Breast epithelium (tissue), 4 donors: ENCODE measurements at regions not wholly inside any gene's neighbourhood (a gene's known extent, or its start where the extent isn't known, plus 50 kb on each side); places are given as distances from the start of the nearest gene placed in this dataset.

ENCODE experiments used
- DNase-seq, 2 donors: peaks; one replicate each; pipeline ENCODE4 v3.0.0-alpha.2; 2019; ENCODE audit warnings: low spot score in 2 of 2
- H3K27ac ChIP-seq, 2 donors: fragments of 200-600 bp; sonication (generic) in 1 of 2; one replicate each; pipeline ENCODE4 v1.5.1; 2016 to 2019; ENCODE audit warnings: mild to moderate bottlenecking in 1 of 2
- H3K27me3 ChIP-seq, 2 donors: fragments of 200-600 bp; sonication (generic) in 1 of 2; one replicate each; pipeline versions ENCODE4 v1.5.1 to v1.6.0; 2017 to 2019; ENCODE audit warnings: control low read depth in 1 of 2, mild to moderate bottlenecking in 1 of 2
- H3K36me3 ChIP-seq: fragments of 200-600 bp; one replicate; pipeline ENCODE4 v1.5.1; 2019
- H3K4me1 ChIP-seq, 2 donors: fragments of 200-600 bp; sonication (generic); one replicate each; pipeline ENCODE4 v1.5.1; 2016 to 2019; ENCODE audit warnings: control low read depth in 1 of 2
- H3K4me3 ChIP-seq, 3 donors: fragments of 200-600 bp; sonication (generic); 1 replicate in 2 of 3; 2 replicates in 1 of 3; pipeline ENCODE4 v1.5.1; 2016 to 2019; ENCODE audit warnings: mild to moderate bottlenecking in 3 of 3, moderate library complexity in 2 of 3
- H3K9me3 ChIP-seq, 2 donors: fragments of 200-600 bp; sonication (generic) in 1 of 2; one replicate each; pipeline ENCODE4 v1.5.1; 2016 to 2019; ENCODE audit warnings: control low read depth in 1 of 2
- CTCF ChIP-seq, 3 donors: fragments of 450-650 bp; IDR thresholded peaks; one replicate each; pipeline ENCODE4 v1.5.1; 2016 to 2017; ENCODE audit warnings: antibody characterized with exemption in 3 of 3, mild to moderate bottlenecking in 3 of 3, moderate library complexity in 3 of 3
- POLR2A ChIP-seq: fragments of 450-650 bp; IDR thresholded peaks from one replicate; pipeline ENCODE4 v1.6.1; 2016; ENCODE audit warnings: antibody characterized with exemption, mild to moderate bottlenecking, moderate library complexity
- POLR2AphosphoS5 ChIP-seq, 3 donors: sonication (generic); formaldehyde crosslinking; IDR thresholded peaks; one replicate each; pipeline ENCODE4 v1.6.1; 2017; ENCODE audit warnings: antibody characterized with exemption in 3 of 3
- intact Hi-C: fragments of 100-400 bp; cut with DNase I; formaldehyde crosslinking; loops from one replicate; pipeline ENCODE4 v1.15.1; 2023; ENCODE audit warnings: low total_unique reads

GRCh38 chr3:83034806-83035703 is 1273.6 kb upstream of the GBE1 start:
- no peak for DNase-seq
- H3K9me3 ChIP-seq, result no peaks in the 10 kb centered on the region
- H3K4me3 ChIP-seq, result no peak overlapping the region
- H3K27ac ChIP-seq, result no peak overlapping the region
- no peaks in the 10 kb centered on the region for H3K4me1 ChIP-seq
- no peaks in the 10 kb centered on the region for H3K36me3 ChIP-seq
- intact Hi-C loops, result no loop called here
- H3K27me3 ChIP-seq, result no peaks in the 10 kb centered on the region
- TF ChIP-seq CTCF (IDR thresholded peaks at IDR 0.05) (no peak), POLR2AphosphoS5 (IDR thresholded peaks at IDR 0.05) (no peak), POLR2A (no peak)

- no peak for TF ChIP-seq POLR2A
- no peak for TF ChIP-seq CTCF (IDR thresholded peaks at IDR 0.05)
- no peak for TF ChIP-seq POLR2AphosphoS5 (IDR thresholded peaks at IDR 0.05)
- H3K27ac ChIP-seq, result no peak overlapping the region
- intact Hi-C loops, result no loop called here
- H3K27me3 ChIP-seq, result no peaks in the 10 kb centered on the region
- H3K9me3 ChIP-seq, result no peaks in the 10 kb centered on the region
- no peaks in the 10 kb centered on the region for H3K36me3 ChIP-seq
- no peak overlapping the region for H3K4me3 ChIP-seq
- no peak for DNase-seq
- H3K4me1 ChIP-seq, result no peaks in the 10 kb centered on the region
Measured at GRCh38 chr3:83033133-83033532, 1271.7 kb upstream of the GBE1 start.

GRCh38 chr3:83023086-83023485 is 1261.6 kb upstream of the GBE1 start:
- no peak for DNase-seq
- Histone ChIP-seq H3K4me1 (no peaks in the 10 kb centered on the region), H3K36me3 (no peaks in the 10 kb centered on the region), H3K27ac (no peak overlapping the region), H3K4me3 (no peak overlapping the region), H3K9me3 (no peaks in the 10 kb centered on the region), H3K27me3 (no peaks in the 10 kb centered on the region)
- TF ChIP-seq CTCF (IDR thresholded peaks at IDR 0.05), result no peak
- no peak for TF ChIP-seq POLR2A
- TF ChIP-seq POLR2AphosphoS5 (IDR thresholded peaks at IDR 0.05), result no peak
- intact Hi-C loops, result no loop called here

DNA sequence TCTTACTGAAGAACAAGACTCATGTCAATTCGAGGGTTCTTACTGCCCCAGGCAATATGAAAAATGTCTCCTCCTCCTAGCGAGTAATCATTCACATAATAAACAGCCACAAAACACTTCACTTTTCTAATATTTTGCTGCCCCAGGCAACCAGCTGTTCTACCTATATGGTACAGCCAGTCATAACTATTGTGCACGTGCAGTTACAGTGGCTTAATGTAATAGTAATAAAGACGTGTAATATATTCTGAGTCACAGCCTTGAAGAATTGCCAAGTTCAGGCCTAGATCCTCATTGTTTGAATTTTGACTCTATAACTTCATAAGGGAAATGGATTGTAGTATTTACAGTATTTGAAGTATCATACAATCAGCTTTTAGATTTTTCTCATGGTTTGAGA is 1250.0 kb upstream of the GBE1 start:
- H3K4me3 ChIP-seq, result no peak overlapping the region
- H3K36me3 ChIP-seq, result no peaks in the 10 kb centered on the region
- no peaks in the 10 kb centered on the region for H3K4me1 ChIP-seq
- no peak overlapping the region for H3K27ac ChIP-seq
- no peak for DNase-seq
- H3K9me3 ChIP-seq, result no peaks in the 10 kb centered on the region
- no peak for TF ChIP-seq POLR2A
- TF ChIP-seq CTCF (IDR thresholded peaks at IDR 0.05), result no peak
- TF ChIP-seq POLR2AphosphoS5 (IDR thresholded peaks at IDR 0.05), result no peak
- intact Hi-C loops, result no loop called here
- no peaks in the 10 kb centered on the region for H3K27me3 ChIP-seq

- no peak for TF ChIP-seq POLR2AphosphoS5 (IDR thresholded peaks at IDR 0.05)
- TF ChIP-seq CTCF (IDR thresholded peaks at IDR 0.05), result no peak
- no peak for TF ChIP-seq POLR2A
Measured at GRCh38 chr3:83003917-83004316, 1242.5 kb upstream of the GBE1 start.

More at GRCh38 chr3:83003917-83004316, 1242.5 kb upstream of the GBE1 start:
- Histone ChIP-seq H3K4me1 (no peaks in the 10 kb centered on the region), H3K9me3 (no peaks in the 10 kb centered on the region), H3K36me3 (no peaks in the 10 kb centered on the region), H3K27me3 (no peaks in the 10 kb centered on the region), H3K27ac (no peak overlapping the region), H3K4me3 (no peak overlapping the region)
- no peak for DNase-seq
- intact Hi-C loops, result loop anchor here (2.0 kb wide), 1 partner anchor 27 kb away; no protein-coding TSS in a partner anchor
